Fibroblast of the aortic adventitia (primary cell): ENCODE measurements at regions not wholly inside any gene's neighbourhood (a gene's known extent, or its start where the extent isn't known, plus 50 kb on each side); places are given as distances from the start of the nearest gene placed in this dataset.

Experiments used
- DNase-seq: peaks from one replicate; pipeline ENCODE4 v3.0.0-alpha.2; 2010; ENCODE audit warnings: low read depth
- H3K4me3 ChIP-seq: 2 replicates; pipeline ENCODE4 v1.5.1; 2011; ENCODE audit warnings: low read depth, mild to moderate bottlenecking, control low read depth, low read length, moderate library complexity
- CTCF ChIP-seq: IDR thresholded peaks from 2 replicates; pipeline ENCODE4 v1.5.1; 2011; ENCODE audit warnings: mild to moderate bottlenecking, low read length, control low read depth, inconsistent platforms; ENCODE audit not compliant: insufficient read depth

- no peak for DNase-seq
- no peak for TF ChIP-seq CTCF
- H3K4me3 ChIP-seq = no peak overlapping the region
Measured at GRCh38 chr3:59684766-59685165, 634.9 kb upstream of the CFAP20DC start.

- no peak for TF ChIP-seq CTCF
- no peak overlapping the region for H3K4me3 ChIP-seq
- no peak for DNase-seq
Measured at GRCh38 chr3:59680919-59681318, 631.1 kb upstream of the CFAP20DC start.

DNA sequence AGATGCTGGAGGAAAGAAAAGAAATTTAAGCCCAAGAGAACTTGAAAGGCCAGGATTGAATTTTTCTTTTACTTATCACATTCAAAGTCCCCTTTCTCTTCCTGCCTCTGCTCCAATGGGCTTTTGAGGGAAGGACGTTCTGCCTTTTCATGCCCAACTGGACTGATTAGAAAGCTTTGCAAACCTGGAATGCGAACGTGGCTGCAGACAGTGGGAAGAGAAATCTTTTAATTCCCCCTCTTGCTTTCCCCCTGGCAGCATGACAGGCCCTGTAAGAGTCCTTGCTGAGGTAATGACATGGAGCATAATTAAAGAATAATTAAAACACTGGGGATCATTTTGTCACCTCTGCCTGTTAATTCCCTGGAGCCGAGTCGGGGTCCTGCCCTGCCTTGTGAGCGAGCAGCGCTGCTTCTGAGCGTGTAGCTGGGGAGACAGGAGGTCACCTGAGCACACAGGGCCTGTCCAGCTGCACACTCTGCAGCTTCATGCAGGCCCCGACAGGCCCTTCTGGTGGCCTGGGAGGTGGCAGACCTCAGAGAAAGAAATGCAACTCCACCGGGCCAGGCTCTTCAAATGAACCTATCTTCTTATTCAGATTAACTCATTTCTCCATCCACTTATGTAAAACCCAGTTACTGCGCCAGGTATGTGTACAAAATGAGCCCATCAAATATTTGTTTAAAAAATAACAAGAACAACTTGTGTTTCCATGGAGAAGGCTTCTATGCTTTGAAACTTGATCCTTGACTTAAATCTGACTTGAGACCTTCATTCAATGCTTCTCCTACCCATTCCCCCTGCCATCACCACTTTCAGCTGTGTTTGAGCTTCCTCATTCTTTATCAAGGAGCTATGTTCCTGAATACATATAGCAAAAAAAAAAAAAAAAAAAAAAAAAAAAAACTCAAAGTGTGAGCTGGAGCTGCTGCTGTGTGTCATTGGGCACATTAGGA lies 628.2 kb upstream of the CFAP20DC start:
- H3K4me3 ChIP-seq = no peak overlapping the region
- TF ChIP-seq CTCF = no peak
- DNase-seq = no peak

DNA sequence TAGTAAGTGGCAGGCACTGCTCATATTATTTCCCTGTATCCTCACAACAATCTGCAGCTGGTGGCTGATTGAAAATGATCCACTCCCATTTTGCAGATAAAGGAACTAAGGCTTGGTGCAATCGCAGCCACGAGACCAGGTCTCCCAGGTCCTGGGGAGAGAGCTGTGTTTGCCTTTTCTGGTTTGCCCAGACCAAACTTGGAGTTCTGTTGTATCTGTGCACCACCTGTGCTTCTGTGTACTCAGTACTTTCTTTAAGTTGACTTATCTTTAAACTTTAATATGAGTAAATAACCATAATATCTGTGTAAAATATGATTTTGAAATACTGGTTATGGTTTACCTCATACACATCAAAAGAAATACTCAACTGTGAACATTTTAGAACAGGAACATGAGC lies 625.7 kb upstream of the CFAP20DC start:
- DNase-seq = no peak
- no peak for TF ChIP-seq CTCF
- no peak overlapping the region for H3K4me3 ChIP-seq

DNA sequence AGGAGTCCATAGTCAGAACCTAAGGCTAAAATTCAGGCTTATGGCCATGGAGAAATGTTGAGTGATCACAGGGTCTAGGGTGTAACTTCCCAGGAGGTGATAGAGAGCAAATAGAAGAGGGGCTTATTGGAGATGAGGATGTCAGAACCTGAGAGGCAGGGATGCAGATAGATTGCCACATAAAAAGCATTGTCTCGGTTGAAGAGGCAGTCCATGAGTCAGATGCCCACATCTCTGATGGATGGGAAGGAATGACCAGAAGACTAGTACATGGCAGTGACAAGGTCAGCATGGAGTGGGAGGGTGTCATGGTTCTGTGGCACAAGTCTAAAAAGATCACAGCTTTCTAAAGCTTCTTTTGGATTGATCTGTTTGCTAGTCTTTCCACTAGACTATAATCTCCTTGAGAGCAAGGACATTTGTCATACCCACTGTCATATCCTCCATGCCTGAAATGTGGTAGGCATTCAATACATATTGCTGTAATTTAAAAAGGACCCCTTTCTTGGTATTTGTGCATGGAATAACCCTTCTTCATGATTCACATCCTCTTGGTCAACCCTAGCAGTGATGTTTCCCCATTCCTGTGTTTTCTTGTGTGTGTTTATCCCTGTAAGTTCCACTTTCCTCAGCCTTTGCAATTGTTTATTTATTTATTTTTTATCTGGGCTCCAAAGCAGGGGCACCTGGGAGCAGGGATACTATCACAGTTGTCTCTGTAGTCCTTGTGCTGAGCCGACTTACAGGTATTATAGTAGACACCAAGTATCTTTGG lies 613.4 kb upstream of the CFAP20DC start:
- no peak for TF ChIP-seq CTCF
- no peak for DNase-seq
- no peak overlapping the region for H3K4me3 ChIP-seq

GRCh38 chr3:59660852-59661625 lies 611.2 kb upstream of the CFAP20DC start:
- TF ChIP-seq CTCF = no peak
- DNase-seq = no peak
- no peak overlapping the region for H3K4me3 ChIP-seq
